HG02571 (cell line): ENCODE measurements at regions not wholly inside any gene's neighbourhood (a gene's known extent, or its start where the extent isn't known, plus 50 kb on each side); places are given as distances from the start of the nearest gene placed in this dataset.
"Not testable (repeated sequence)": the region's sequence is repeated elsewhere in the genome, so short reads cannot be mapped to it uniquely, and the experiment has no call there.

Source experiments
- ATAC-seq: cut with Tn5 transposase; IDR thresholded peaks from one replicate; pipeline ENCODE4 v1.9.1; 2021; ENCODE audit warnings: mild to moderate bottlenecking, moderate library complexity; ENCODE audit not compliant: unreplicated experiment

DNA sequence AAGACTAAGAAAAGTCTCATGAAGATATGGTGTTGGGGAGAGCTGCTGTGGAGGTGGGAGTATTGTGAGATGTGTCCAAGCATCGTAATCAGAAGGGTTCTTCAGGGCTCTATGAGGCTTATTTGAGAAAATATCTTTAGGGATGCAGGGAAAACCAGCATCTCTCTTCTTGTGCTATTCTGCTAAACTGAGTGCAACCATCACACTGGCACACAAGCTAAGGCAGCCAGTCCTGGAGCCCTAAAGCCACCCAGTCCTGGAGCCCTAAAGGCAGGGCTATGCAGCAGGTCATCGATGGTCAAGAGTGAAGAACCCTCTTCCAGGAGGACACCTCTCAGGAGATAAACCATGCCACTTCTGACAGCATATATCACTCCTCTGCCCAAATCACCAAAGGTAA is 445.2 kb upstream of the MIR17HG start:
- ATAC-seq: no peak

DNA sequence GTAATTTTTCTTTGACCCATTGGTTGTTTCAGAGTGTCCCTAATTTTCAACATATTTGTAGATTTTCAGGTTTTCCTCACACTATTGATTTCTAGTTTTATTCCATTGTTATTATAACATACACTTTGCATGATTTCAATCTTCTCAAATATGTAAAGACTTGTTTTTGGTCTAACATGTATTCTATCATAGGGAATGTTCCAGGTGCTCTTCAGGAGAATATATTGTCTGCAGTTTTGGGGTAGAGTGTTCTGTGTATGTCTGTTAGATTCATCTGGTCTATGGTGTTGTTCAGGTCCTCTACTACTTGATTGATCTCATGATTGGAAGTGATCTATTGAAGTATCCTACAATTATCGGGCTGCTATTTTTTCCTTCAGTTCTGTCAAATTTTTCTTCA is 440.9 kb upstream of the MIR17HG start:
- ATAC-seq: no peak

DNA sequence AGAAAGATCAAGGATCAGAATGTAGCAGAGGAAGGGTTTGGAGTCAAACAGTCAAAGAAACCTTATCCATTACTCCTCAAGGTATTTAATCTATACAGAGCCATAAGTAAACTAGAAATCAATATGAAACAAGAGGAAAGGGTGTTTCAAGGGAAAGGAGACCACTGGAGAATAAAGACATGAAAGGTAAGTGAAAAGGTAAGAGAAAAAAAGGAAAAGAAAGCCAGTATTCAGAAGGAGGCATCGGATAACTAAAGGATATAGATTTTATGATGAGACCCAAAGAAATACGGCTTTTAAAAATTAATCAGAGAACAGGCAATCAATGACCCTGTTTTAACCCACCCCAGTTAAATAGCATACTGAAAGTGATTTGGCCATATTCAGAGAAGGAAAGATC is 438.7 kb upstream of the MIR17HG start:
- ATAC-seq: no peak

DNA sequence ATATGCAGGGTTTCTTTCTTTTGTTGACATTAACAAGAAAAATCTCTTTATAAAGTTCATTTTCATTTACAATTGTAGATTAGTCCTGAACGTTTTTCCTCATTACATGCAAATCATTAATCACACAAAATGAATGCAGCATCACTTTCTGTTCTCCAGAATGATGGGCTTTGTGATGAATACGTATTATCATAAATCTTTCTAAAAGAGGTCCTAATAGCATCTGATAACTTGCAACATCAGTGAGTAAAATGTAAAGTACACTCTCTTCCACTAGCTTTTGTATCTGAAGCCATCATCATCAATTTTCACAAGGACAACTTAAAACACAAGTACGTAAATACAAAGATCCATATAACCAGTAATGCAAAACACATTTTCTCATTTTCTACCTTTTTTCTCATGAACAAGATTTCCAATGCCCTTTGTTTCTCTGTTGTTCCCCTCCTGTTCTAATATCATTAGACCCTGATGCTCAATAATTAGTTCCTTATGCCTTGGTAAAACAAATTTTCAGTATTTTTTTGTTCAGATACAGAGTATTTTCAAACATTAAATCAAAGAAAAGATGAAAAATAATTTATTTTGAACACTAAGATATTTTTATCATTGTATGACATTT is 437.4 kb upstream of the MIR17HG start:
- ATAC-seq: no peak

DNA sequence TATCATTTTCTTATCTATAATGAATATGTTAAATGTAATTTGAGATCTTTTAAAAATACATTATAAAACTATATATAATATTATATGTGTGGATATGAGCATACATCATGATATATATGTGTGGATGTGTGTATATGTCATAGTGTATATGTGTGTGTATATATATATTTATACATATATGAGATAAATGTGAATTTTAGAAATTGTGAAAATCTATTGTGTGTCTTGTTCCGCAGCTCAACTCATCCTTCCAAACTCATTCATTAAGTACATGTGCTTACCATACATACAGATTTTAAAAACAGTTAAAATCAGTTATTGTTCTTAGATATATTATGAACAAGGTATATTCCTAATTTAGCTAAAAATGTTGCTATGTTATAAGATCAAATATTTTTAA is 435.2 kb upstream of the MIR17HG start:
- ATAC-seq: no peak

DNA sequence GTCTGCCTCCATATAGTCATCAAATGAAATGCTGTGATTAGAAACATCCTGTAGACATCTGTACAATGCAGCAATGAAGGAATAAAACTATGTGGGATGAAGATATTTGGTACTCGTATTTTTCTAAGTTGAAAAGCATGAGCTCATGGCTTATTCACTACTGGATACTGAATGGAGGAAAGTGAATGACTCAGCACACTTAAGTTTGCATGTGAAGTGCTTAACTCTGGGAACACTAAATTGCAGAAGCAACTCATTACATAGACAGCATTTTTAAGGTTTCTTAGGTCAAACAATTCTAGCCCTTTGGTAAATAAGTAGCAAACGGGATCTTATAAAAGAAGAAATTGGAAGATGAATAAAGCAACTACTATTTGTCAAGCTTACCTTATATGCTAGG is 429.0 kb upstream of the MIR17HG start:
- ATAC-seq: no peak

DNA sequence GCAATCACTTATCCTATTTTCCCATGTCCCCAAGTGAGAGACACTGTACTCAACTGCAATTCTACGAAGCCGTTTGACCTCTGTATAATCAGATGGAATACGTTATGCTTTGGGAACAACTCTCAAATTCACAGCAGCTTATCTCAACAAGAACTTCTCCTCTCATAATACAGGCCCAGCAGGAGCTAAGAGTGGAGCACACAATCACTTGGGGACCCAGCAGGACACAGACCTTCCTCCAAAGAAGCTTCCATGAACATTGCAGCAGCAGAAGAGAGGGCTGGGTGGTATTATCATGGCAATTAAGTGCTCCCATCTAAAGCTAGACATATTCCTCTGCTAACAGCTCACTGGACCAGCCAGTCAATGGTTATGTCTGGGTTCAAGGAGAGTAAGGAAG is 428.3 kb upstream of the MIR17HG start:
- ATAC-seq: no peak

DNA sequence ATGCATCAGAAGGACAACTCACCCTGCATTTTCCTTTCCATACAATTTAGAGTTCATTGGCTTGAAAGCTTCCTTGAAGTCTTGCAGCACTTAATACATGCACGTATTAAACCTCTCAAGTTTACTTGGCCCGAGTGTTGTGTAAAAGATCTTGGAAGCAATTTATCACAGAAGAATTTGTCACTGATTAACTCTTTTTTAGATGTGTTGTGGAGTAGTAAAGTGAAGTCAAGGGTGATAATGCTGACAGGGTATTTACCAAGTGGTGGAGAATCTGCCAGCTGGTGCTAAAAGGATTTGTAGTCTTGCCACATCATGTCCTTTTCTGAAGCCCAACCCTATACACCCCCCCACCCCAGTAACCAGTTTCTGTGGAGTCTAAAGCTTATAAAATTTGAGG is 421.0 kb upstream of the MIR17HG start:
- ATAC-seq: no peak

DNA sequence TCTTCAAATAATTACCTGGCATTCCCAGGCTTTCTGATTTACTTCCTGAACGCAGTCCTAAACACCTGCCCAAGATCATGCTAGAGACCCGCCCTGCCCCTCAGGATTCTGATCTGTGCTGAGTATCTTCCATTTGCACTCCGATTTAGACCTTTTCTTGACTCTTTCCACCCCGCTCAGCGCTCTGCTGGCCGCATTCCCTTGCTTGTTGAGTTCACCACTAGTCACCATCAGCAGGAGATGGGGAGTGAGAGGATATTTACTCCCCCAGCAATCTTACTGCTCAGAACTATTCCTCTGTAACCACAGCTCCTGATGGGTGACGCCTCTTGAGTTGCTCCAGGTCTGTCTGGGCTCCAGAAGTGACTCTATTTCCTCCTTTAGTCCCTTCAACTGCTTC is 419.4 kb upstream of the MIR17HG start:
- ATAC-seq: no peak

DNA sequence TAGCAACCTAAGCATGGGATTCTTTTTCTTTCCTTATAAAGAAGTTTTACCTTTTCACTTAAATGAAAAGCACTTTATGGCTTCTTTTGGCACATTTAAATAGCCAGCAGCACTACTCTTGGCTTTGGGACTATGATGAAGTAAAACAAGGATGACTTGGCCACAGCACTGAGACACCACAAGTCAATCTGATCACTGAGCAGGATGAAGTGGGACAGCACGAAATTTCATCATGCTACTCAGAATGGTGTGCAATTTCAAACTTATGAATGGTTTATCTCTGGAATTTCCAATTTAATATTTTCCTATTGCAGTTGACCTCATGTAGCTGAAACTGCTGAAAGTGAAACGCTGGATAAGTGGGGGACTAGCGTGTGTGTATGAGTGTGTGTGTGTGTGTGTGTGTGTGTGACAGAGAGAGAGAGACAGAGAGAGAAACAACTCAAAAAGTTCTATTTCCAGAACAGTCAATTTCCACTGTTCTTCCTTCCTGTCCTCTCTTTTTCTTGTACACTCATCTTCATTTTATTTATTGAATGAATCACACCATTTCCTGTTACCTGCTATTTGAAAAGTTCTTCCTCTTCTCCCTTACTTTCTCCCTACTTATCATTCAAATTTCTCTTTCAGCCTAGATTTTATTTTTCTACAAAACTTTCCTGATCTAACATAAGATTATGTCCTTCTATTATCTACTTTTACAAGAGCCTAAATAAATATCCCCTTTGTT is 414.2 kb upstream of the MIR17HG start:
- ATAC-seq: no peak

DNA sequence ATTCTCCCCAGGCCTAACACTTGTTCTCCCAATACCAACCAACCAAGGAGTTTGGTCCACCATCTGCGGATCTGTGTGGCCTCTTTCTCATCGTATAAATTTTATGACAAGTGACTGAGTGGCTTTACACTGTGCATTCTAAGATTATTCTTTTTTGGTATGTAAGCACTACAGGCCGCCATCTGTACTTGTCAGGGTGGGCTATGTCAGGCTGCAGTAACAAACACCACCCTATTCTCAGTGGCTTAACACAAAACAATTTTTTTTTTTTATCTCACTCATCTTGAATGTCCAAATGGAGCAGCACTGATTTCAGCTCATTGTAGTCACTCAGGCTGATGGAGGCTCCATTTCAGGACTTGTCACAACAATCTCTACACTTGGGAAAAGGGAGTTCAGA is 412.7 kb upstream of the MIR17HG start:
- no peak for ATAC-seq

DNA sequence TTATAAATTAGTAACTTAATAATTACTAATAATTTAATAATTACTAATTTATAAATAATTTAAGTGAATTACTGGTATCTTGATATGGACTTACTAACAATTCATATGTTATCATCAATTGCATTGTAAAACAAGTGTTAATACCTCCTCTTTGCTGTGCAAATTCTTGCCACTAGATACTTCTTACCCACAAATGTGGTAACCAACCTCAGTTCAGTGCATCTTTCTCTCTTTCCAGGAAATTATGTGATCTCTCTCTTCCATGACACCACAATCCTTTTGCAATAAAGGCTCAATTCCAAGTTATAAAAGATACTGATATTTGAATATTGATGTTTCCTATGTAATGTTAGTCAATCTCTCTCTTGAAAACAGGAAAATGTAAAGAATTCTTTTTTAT is 408.6 kb upstream of the MIR17HG start:
- ATAC-seq: no peak

DNA sequence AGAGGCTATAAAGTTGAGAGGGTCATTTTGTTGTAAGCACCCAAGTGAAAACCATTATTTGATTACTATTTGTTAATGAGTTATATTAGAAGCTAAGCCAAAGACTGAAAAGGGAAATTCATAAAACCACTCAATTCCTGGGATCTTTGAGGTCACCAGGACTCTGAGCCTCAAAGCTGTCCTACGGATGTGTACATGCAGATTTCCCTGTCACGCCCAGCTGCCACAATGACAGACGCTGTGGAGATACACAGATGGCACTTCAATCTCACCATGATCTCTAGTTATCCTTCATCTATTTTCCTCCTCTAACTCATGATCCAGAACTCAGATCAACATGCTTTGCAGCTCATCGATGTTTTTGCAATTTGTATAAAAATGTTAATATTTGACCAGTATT is 403.5 kb upstream of the MIR17HG start:
- ATAC-seq: no peak

DNA sequence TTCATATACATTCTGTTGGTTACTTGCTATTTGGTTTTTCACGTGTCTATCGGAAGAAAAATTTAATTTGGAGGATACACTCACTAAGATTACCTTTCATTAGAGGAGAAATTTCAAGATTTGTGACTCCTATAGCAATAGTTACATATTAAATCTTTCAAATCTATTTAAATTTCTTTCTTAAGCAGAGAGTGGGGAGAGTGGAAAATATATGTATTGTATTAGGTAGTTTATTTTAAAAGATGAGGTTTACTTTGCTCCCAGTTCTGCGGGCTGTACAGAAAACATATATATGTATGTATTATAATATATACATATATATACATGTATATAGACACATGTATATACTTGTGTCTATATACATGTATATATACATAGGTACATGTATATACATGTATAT is 402.3 kb upstream of the MIR17HG start:
- ATAC-seq: not testable (repeated sequence)

DNA sequence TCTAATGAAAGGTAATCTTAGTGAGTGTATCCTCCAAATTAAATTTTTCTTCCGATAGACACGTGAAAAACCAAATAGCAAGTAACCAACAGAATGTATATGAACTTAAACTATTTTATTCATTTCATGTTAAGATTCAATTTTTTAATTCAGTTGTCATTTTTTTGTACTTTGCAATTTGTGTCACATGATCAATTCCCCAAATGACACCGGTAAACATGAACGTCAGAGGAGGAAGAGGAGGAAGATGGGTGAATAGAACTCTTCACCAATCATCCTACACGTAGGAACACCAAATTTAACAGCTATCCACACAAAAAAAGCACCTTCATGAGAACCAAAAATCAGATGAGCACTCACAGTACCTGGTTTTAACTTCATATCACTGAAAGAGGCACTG is 401.4 kb upstream of the MIR17HG start:
- ATAC-seq: not testable (repeated sequence)

DNA sequence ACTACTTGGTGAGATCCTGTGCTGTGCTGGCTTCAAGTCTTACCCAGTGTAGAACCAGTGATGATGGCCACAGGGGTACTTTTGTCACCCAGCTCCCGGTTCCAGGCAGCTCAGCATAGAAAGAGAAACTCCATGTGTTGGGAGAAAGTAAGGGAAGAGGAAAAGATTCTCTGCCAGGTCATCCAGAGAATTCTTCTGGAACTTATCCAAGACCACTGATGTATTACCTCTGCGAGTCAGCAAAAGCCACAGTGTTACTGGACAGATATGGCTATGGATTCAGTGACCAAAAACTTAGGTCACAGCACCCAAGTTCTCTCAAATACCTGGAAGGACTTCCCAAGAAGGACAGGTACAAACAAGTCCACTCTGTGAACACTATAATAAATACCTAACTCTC is 399.5 kb upstream of the MIR17HG start:
- ATAC-seq: no peak

DNA sequence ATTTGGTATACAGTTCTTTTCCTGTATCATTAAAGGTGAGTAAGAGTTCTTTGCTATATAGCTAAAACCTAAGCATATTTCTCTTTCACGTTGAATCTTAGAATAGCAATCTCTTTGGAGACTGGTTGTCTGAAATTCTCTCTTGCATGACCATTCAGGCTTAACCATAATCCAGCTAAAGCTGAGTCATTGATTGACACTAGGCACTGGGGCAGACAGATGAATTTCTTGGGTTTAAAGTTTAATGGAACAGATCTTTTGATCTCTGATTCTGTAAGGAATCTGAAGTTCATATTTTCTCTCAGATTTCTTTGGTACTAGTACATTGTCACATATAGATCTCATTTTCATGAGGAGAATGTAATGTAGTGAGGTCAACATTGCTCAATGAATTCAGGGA is 397.3 kb upstream of the MIR17HG start:
- no peak for ATAC-seq

DNA sequence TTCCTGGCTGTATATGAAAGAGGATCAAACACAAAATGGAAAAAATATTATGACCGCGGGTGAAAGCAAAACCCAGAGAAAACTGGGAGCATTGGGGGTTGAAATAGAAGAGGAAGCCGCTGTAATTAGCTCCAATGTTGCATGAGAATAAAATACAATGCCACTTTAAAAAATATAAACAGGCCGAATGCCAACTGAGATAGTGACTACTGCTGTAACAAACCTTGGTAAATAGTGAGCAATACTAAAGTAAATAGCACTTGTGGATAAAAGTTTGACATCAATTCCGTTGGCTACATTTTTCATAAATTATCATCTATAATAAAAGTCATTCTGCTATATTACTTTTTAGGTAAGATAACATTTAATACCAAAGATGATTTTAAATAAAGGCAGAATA is 395.8 kb upstream of the MIR17HG start:
- no peak for ATAC-seq

DNA sequence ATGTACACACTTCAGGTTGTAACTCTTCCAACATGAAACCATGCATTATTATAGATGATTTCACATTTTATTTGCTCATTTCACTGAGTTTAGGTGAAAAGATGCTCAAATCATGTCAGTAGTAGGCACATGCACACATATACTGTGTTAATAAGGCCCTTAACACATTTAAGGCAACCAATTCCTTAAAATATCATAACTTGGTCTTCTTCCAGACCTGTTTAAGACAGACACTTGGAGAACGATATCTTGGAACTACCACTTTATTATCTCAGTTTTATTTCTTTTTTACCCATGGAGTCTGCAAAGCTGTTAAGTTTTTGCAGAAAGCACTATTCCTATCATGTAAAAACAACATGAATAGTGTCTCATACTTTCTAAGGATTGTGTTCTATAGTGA is 395.2 kb upstream of the MIR17HG start:
- ATAC-seq: no peak

DNA sequence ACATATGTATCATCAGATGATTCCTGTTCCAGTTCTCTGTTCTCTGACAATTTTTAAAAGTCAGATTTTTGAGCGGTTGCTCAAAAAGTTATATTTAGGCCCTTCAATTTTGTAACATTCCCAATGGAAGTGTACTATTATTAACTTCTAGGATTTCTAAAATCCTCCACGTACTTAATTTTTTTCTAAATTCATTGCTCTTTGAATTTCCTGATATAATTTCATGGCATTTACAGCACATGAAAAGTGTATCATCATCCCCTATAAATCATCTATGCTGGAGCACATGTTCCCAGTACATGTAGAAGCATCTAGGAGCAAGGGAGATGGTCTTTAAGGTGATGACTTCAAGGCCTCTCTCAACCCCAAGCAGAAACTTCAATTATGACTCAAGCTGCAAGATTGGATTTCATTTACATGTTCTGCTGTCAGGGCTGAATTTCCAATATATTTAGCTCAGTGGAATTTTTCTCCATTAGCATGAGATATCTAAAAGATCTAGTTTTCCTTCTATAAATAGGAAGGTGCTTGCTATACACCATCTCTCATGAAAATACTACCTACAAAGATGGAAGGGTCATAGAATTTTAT is 392.8 kb upstream of the MIR17HG start:
- ATAC-seq: no peak

DNA sequence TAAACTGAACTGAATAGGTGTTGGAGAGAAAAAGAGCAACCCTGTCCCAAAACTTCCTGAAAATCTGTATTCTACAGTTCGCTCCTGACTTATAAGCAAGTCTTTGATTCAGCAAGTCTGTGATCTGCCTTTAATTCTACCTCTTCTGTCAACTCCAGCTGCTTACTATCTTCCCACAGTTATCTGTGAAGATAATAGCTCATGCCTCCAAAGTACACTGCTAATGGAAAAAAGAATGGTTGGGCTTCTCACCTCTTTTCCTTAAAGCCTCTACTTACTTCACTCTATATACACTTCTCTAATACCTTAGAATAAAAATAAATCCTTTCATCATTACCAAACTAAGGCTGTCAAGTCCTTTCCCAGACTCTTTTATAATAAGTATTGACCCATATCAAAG is 391.5 kb upstream of the MIR17HG start:
- no peak for ATAC-seq

DNA sequence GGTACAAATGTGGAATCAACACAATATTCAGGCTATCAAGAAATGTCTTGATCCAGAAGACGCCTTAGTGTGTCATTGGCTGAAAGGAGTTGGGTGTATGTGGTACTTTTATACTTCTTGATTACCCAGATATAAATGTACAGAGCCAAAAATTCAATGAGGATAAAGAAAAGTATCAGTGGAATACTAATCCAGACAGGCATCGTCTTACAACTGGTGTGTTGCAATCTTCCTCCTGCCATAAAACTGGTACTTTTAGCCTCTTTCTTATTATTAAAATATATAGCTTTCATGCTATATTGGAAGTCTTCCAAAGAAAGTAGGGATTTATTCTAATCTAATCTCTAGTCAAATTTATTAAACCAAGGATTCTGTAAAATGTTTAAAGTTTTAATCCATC is 388.6 kb upstream of the MIR17HG start:
- ATAC-seq: no peak
